ENCODE measurements at regions not wholly inside any gene's neighbourhood (a gene's known extent, or its start where the extent isn't known, plus 50 kb on each side); places are given as distances from the start of the nearest gene placed in this dataset.
"Not testable (repeated sequence)": the region's sequence is repeated elsewhere in the genome, so short reads cannot be mapped to it uniquely, and the experiment has no call there.

DNA sequence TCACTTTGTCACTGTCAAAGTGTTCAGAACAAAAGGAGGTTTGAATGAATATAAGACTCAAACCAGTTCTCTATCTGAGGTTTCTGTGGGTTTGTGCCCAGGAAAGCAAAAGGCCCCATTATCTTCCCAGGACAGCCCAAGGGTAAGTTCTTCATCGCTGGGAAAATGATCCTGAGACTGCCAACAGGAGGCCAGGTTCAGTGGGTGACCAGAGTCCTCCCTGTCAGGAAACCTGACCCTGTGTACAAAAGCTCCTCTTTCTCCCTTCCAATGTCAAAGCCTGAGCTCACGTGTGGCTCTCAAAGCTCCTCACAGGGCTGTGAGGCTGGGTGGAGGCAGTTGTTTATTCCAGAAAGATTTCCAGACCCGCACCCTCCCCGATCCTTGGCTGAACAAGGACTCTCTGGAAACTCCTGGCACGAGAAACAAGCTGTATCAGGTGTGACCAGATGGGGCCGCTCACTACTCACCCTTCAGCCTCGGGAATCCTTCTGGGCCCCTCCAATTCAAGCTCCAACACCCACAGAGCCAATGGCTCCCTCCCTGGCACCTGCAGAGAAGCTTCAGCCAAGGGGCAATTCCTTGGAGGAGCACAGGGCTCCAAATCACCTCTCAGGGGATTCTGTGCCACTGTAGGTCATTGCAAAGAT lies 1516.7 kb downstream of the TSPY10 start:
- no peaks in the 10 kb centered on the region for H3K4me1 Mint-ChIP-seq
- H3K27me3 Mint-ChIP-seq, result no peaks in the 10 kb centered on the region
- no peaks in the 10 kb centered on the region for H3K4me1 ChIP-seq (ENCODE audit: insufficient read depth, low read length)
- H3K4me3 ChIP-seq (ENCODE audit: low read length), result no peak overlapping the region
- no peaks in the 10 kb centered on the region for H3K36me3 Mint-ChIP-seq
- POLR2A ChIA-PET, result no interaction called here
- H3K27ac ChIP-seq (ENCODE audit: low read depth, low read length), result no peak overlapping the region
- DNase-seq, result no peak
- no peaks in the 10 kb centered on the region for H3K36me3 ChIP-seq (ENCODE audit: insufficient read depth, low read length)
- no peaks in the 10 kb centered on the region for H3K27me3 ChIP-seq (ENCODE audit: insufficient read depth, low read length, poor library complexity, severe bottlenecking)
- H3K9me3 ChIP-seq (ENCODE audit: low read length), result no peaks in the 10 kb centered on the region
- H3K4me3 Mint-ChIP-seq, result no peak overlapping the region
- no peak overlapping the region for H3K27ac Mint-ChIP-seq
- peaks cover 0 to 7% (median 6%) of the 10 kb centered on the region in 5 donors for H3K9me3 Mint-ChIP-seq
- CTCF ChIA-PET, result no interaction called here

DNA sequence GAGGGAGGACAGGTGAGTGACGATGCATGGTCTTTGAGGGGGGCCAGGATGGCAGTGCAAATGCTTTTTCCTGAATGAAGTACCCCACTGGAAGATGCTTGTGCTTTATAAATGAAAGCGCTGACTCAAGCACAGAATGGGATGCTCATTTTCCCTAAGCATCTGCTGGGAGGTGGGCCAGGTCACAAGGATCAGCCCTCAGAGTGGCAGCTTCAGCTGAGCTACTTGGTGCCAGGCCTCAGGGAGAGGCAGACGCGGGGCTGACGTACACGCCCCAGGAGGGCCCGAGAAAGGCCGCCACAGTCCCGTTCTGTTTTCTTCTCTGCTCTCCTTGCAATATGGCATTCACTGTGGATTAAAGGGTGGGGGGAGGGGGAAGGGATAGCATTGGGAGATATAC lies 1535.8 kb downstream of the TSPY10 start:
- H3K4me1 Mint-ChIP-seq, result no peaks in the 10 kb centered on the region
- ChIA-PET CTCF (no interaction called here), POLR2A (no interaction called here)
- no peaks in the 10 kb centered on the region for H3K27me3 Mint-ChIP-seq
- no peak for DNase-seq
- H3K27ac Mint-ChIP-seq, result no peak overlapping the region
- Histone ChIP-seq H3K36me3 (ENCODE audit: insufficient read depth, low read length) (no peaks in the 10 kb centered on the region), H3K9me3 (ENCODE audit: low read length) (no peaks in the 10 kb centered on the region), H3K27ac (ENCODE audit: low read depth, low read length) (no peak overlapping the region), H3K4me3 (ENCODE audit: low read length) (no peak overlapping the region), H3K4me1 (ENCODE audit: insufficient read depth, low read length) (no peaks in the 10 kb centered on the region), H3K27me3 (ENCODE audit: insufficient read depth, low read length, poor library complexity, severe bottlenecking) (no peaks in the 10 kb centered on the region)
- no peaks in the 10 kb centered on the region for H3K36me3 Mint-ChIP-seq
- no peaks in the 10 kb centered on the region for H3K9me3 Mint-ChIP-seq
- no peak overlapping the region for H3K4me3 Mint-ChIP-seq

DNA sequence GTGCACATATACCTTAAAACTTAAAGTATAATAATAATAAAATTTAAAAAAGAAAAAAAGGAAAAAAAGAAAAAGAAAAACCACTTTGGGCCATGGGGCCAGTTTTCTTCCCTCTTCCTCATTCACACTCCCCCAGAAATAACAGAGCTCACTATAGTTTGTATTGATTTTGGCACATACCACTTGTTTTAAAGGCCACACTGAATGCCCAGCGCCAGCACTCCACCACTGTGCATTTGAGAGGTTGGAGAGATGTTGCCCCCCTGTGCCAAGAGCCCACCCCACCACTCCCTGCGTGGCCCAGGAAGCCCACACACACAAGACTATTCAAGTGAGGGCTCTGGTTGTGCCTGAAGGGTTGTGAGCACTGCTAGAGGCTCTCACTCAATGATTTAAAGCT lies 1536.3 kb downstream of the TSPY10 start:
- ChIA-PET CTCF (no interaction called here), POLR2A (no interaction called here)
- Histone ChIP-seq H3K4me1 (ENCODE audit: insufficient read depth, low read length) (no peaks in the 10 kb centered on the region), H3K27me3 (ENCODE audit: insufficient read depth, low read length, poor library complexity, severe bottlenecking) (no peaks in the 10 kb centered on the region), H3K9me3 (ENCODE audit: low read length) (no peaks in the 10 kb centered on the region), H3K36me3 (ENCODE audit: insufficient read depth, low read length) (no peaks in the 10 kb centered on the region), H3K27ac (ENCODE audit: low read depth, low read length) (no peak overlapping the region), H3K4me3 (ENCODE audit: low read length) (no peak overlapping the region)
- DNase-seq, result no peak
- no peaks in the 10 kb centered on the region for H3K4me1 Mint-ChIP-seq
- no peak overlapping the region for H3K4me3 Mint-ChIP-seq
- no peak overlapping the region for H3K27ac Mint-ChIP-seq
- H3K9me3 Mint-ChIP-seq, result no peaks in the 10 kb centered on the region
- no peaks in the 10 kb centered on the region for H3K36me3 Mint-ChIP-seq
- no peaks in the 10 kb centered on the region for H3K27me3 Mint-ChIP-seq

DNA sequence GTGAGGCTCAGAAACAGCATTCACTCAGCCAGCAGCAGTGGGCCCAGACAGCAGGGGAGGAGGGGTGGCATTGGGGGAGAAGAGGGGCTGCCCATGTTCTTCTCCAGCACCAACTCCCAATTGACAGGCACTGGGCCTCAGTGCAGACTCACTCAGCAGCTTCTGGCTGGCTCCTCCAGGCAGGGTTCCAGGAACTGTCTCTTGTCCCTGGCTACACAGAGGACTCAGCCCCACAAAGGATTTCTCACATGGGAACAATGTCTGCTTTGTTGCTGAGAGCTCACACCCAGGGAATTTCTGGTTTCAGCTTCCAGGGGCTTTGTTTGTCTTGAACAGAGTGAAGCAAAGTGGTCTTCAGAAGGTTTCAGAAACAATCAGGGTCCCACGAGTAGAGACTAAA lies 1536.7 kb downstream of the TSPY10 start:
- ChIA-PET POLR2A (no interaction called here), CTCF (no interaction called here)
- Histone ChIP-seq H3K36me3 (ENCODE audit: insufficient read depth, low read length) (no peaks in the 10 kb centered on the region), H3K4me1 (ENCODE audit: insufficient read depth, low read length) (no peaks in the 10 kb centered on the region), H3K27me3 (ENCODE audit: insufficient read depth, low read length, poor library complexity, severe bottlenecking) (no peaks in the 10 kb centered on the region), H3K27ac (ENCODE audit: low read depth, low read length) (no peak overlapping the region), H3K4me3 (ENCODE audit: low read length) (no peak overlapping the region), H3K9me3 (ENCODE audit: low read length) (no peaks in the 10 kb centered on the region)
- Mint-ChIP-seq H3K4me3 (no peak overlapping the region), H3K9me3 (no peaks in the 10 kb centered on the region), H3K4me1 (no peaks in the 10 kb centered on the region), H3K36me3 (no peaks in the 10 kb centered on the region), H3K27me3 (no peaks in the 10 kb centered on the region), H3K27ac (no peak overlapping the region)
- no peak for DNase-seq

DNA sequence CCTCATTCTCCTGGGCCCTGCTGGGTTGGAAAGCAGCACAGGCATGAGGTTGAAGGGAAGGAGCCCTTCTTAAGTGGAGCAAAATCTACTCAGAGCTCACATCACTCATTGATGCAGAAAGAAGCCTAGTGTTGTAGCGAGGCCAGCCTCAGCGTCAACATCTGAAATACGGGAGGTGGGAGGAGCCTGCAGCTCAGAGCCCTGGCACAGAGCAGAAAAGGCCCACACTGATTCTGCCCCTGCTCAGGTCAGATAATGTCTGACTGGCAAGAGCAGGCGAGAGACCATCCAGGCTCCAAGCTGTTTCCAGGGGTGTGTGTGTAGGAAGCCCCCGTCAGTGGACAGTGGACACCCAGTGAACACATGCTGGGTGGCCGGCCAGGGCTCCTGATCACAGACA lies 1541.6 kb downstream of the TSPY10 start:
- no peak overlapping the region for H3K4me3 Mint-ChIP-seq
- H3K27ac Mint-ChIP-seq, result no peak overlapping the region
- H3K4me1 Mint-ChIP-seq, result no peaks in the 10 kb centered on the region
- Histone ChIP-seq H3K27me3 (ENCODE audit: insufficient read depth, low read length, poor library complexity, severe bottlenecking) (no peaks in the 10 kb centered on the region), H3K9me3 (ENCODE audit: low read length) (no peaks in the 10 kb centered on the region), H3K36me3 (ENCODE audit: insufficient read depth, low read length) (no peaks in the 10 kb centered on the region), H3K27ac (ENCODE audit: low read depth, low read length) (no peak overlapping the region), H3K4me1 (ENCODE audit: insufficient read depth, low read length) (no peaks in the 10 kb centered on the region), H3K4me3 (ENCODE audit: low read length) (no peak overlapping the region)
- no peaks in the 10 kb centered on the region for H3K9me3 Mint-ChIP-seq
- H3K27me3 Mint-ChIP-seq, result no peaks in the 10 kb centered on the region
- ChIA-PET CTCF (no interaction called here), POLR2A (no interaction called here)
- DNase-seq, result no peak
- no peaks in the 10 kb centered on the region for H3K36me3 Mint-ChIP-seq

DNA sequence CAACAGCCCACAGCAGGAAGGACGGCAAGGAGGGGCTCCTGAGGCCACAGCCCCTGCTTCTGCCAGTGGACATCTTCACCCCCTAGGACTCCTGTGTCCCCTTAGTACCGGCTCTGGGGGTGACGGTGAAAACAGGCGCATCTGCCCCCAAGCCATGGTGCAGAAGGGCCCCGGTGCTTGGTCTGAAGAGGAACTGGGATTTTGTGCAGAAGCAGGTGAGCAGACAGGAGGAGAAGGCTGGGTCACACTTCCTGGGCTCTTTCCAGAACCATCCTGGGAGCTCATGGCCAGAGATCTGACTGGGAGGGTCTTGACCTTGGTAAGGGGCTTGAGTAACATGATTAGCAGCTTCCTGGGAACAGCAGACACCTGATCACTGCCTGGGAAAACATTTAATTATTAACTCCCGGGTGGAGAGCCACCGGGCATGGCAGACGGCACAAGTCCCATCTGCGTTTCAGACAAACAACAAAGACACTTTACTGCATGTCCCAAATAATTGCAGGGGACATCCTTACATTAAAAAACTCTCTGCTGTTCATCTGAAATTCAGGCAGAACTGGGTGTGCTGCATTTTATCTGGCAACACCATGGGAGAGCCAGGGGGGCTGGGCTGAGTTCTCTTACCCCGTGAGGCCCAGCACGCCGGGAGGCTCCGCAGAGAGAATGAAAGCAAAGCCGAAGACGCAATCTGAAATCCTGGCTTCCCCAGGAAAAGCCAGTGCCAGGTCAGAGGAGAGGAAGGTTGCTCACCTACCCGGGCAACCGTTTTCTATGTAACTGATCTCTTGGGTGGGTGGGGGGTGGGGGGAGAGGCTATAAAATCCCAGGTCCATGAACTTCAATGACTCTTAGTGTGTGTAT lies 1542.8 kb downstream of the TSPY10 start:
- H3K4me3 ChIP-seq (ENCODE audit: low read length), result no peak overlapping the region
- Mint-ChIP-seq H3K4me3 (no peak overlapping the region), H3K9me3 (no peaks in the 10 kb centered on the region)

DNA sequence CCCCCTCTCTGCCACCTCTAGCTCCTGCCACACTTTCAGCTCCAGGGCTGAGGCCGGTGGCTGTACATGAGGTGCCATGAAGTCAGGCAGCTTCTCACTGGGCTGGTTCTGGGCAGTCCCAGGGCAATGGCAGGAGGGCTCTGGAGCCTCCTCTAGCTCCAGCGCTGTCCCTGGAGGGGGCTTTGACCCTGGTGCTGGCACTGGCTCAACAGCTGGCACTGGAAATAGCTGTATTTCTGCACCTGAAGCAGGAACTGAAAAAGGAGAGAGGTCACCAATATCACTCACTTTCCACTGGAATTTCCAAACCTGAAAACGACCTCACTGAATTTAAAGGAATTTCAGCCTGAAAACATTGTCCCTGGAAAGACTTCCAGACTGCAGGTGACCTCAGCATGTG lies 1558.1 kb downstream of the TSPY10 start:
- CTCF ChIA-PET; H3K4me3 ChIP-seq (ENCODE audit: low read length); H3K27ac ChIP-seq (ENCODE audit: low read depth, low read length); H3K36me3 ChIP-seq (ENCODE audit: insufficient read depth, low read length); H3K36me3 Mint-ChIP-seq; H3K27ac Mint-ChIP-seq; H3K9me3 Mint-ChIP-seq; H3K4me1 Mint-ChIP-seq; DNase-seq; POLR2A ChIA-PET; H3K4me1 ChIP-seq (ENCODE audit: insufficient read depth, low read length); H3K4me3 Mint-ChIP-seq; H3K27me3 Mint-ChIP-seq; H3K9me3 ChIP-seq (ENCODE audit: low read length); H3K27me3 ChIP-seq (ENCODE audit: insufficient read depth, low read length, poor library complexity, severe bottlenecking): not testable (repeated sequence)

More for the DNA sequence above, 1542.8 kb downstream of the TSPY10 start:
- Histone ChIP-seq H3K36me3 (ENCODE audit: insufficient read depth, low read length) (no peaks in the 10 kb centered on the region), H3K4me1 (ENCODE audit: insufficient read depth, low read length) (no peaks in the 10 kb centered on the region), H3K27me3 (ENCODE audit: insufficient read depth, low read length, poor library complexity, severe bottlenecking) (no peaks in the 10 kb centered on the region), H3K27ac (ENCODE audit: low read depth, low read length) (no peak overlapping the region), H3K9me3 (ENCODE audit: low read length) (no peaks in the 10 kb centered on the region)
- Mint-ChIP-seq H3K27me3 (no peaks in the 10 kb centered on the region), H3K36me3 (no peaks in the 10 kb centered on the region), H3K27ac (no peak overlapping the region), H3K4me1 (no peaks in the 10 kb centered on the region)
- DNase-seq, result no peak
- POLR2A ChIA-PET, result no interaction called here
- CTCF ChIA-PET, result no interaction called here

DNA sequence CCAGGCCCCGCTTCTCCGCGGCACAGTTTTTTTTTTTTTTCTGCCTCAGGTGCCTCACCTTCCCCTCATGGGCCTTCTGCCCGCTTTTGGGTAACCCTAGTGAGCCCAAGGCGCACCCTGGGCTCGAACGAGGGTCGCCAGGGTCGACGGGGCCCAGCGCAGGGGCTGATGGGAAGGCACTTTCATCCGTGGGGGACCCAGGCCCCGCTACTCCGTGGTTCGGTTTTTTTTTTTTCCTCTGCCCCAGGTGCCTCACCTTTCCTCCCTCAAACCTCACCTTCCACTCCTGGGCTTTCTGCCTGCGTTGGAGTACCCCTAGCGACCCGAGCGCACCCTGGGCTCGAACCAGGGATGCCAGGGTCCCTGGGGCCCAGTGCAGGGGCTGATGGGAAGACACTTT lies 1569.8 kb downstream of the TSPY10 start:
- CTCF ChIA-PET; H3K27ac ChIP-seq (ENCODE audit: low read depth, low read length); H3K36me3 Mint-ChIP-seq; DNase-seq; H3K4me1 Mint-ChIP-seq; H3K27ac Mint-ChIP-seq; H3K9me3 ChIP-seq (ENCODE audit: low read length); H3K36me3 ChIP-seq (ENCODE audit: insufficient read depth, low read length); POLR2A ChIA-PET; H3K4me3 ChIP-seq (ENCODE audit: low read length); H3K27me3 Mint-ChIP-seq; H3K27me3 ChIP-seq (ENCODE audit: insufficient read depth, low read length, poor library complexity, severe bottlenecking); H3K9me3 Mint-ChIP-seq; H3K4me1 ChIP-seq (ENCODE audit: insufficient read depth, low read length); H3K4me3 Mint-ChIP-seq: not testable (repeated sequence)
